Astrocyte (in vitro differentiated cells and primary cell): ENCODE measurements at regions not wholly inside any gene's neighbourhood (a gene's known extent, or its start where the extent isn't known, plus 50 kb on each side); places are given as distances from the start of the nearest gene placed in this dataset.

ENCODE experiments used
- CTCF ChIP-seq: IDR thresholded peaks from 2 replicates; pipeline ENCODE4 v1.5.1; 2011; ENCODE audit warnings: low read depth, mild to moderate bottlenecking, inconsistent platforms, low read length, moderate library complexity; ENCODE audit not compliant: insufficient read depth
- EZH2 ChIP-seq: IDR thresholded peaks from 2 replicates; pipeline ENCODE4 v1.6.1; 2012; ENCODE audit warnings: mild to moderate bottlenecking, low read length, inconsistent platforms; ENCODE audit not compliant: insufficient read depth

GRCh38 chr12:113642216-113642615 lies 170.5 kb upstream of the LHX5 start:
- TF ChIP-seq CTCF (no peak), EZH2 (no peak)
